ENCODE measurements at regions not wholly inside any gene's neighbourhood (a gene's known extent, or its start where the extent isn't known, plus 50 kb on each side); places are given as distances from the start of the nearest gene placed in this dataset.

DNA sequence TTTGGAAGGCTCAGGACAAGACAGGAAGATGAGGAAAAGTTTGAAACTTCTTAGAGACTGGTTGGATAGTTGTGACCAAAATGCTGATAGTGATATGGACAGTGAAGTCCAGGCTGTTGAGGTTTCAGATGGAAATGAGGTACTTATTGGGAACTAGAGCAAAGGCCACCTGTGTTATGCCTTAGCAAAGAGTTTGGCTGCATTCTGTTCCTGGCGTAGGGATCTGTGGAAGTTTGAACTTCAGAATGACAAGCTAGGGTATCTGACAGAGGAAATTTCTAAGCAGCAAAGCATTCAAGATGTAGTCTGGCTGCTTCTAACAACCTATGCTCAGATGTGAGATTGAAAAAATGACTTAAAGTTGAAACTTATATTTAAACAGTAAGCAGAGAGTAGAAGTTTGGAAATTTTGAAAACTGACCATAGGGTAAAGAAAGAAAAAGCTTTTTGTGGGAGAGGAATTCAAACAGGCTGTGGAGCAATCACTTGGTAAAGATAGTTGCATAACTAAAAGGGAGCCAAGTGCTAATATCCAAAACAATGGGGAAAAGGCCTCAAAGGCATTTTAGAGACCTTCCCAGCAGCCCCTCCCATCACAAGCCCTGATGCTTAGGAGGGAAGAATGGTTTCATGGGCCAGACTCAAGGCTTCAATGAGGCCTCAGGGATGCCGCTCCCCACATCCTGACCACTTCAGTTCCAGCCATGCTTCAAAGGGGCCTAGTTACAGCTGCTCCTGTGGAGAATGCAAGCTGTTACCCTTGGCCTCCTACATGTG is 415.1 kb downstream of the INHBA start:
- TF ChIP-seq, protein P1, sequence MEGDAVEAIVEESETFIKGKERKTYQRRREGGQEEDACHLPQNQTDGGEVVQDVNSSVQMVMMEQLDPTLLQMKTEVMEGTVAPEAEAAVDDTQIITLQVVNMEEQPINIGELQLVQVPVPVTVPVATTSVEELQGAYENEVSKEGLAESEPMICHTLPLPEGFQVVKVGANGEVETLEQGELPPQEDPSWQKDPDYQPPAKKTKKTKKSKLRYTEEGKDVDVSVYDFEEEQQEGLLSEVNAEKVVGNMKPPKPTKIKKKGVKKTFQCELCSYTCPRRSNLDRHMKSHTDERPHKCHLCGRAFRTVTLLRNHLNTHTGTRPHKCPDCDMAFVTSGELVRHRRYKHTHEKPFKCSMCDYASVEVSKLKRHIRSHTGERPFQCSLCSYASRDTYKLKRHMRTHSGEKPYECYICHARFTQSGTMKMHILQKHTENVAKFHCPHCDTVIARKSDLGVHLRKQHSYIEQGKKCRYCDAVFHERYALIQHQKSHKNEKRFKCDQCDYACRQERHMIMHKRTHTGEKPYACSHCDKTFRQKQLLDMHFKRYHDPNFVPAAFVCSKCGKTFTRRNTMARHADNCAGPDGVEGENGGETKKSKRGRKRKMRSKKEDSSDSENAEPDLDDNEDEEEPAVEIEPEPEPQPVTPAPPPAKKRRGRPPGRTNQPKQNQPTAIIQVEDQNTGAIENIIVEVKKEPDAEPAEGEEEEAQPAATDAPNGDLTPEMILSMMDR (IDR thresholded peaks at IDR 0.05; ENCODE audit: low read length, missing control alignments), result no peak
- DNase-seq (ENCODE audit: low read depth), result peak; percentile 11

GRCh38 chr7:41280491-41280890 is 422.4 kb downstream of the INHBA start:
- no peak for DNase-seq (ENCODE audit: low read depth)
- TF ChIP-seq, protein P1 (IDR thresholded peaks at IDR 0.05; ENCODE audit: low read length, missing control alignments), result no peak
- no peak overlapping the region for H3K4me3 ChIP-seq (replicated peaks; ENCODE audit: low read depth, low read length)

More for the DNA sequence above, 415.1 kb downstream of the INHBA start:
- H3K4me3 ChIP-seq (replicated peaks; ENCODE audit: low read depth, low read length), result no peak overlapping the region

GRCh38 chr7:41277561-41277960 is 425.3 kb downstream of the INHBA start:
- H3K4me3 ChIP-seq (replicated peaks; ENCODE audit: low read depth, low read length), result no peak overlapping the region
- no peak for DNase-seq (ENCODE audit: low read depth)
- TF ChIP-seq, protein P1 (IDR thresholded peaks at IDR 0.05; ENCODE audit: low read length, missing control alignments), result no peak

GRCh38 chr7:41275255-41275654 is 427.6 kb downstream of the INHBA start:
- TF ChIP-seq, protein P1 (IDR thresholded peaks at IDR 0.05; ENCODE audit: low read length, missing control alignments), result no peak
- DNase-seq (ENCODE audit: low read depth), result no peak

GRCh38 chr7:41274179-41274578 is 428.7 kb downstream of the INHBA start:
- TF ChIP-seq, protein P1 (IDR thresholded peaks at IDR 0.05; ENCODE audit: low read length, missing control alignments), result no peak

More at GRCh38 chr7:41275255-41275654, 427.6 kb downstream of the INHBA start:
- no peak overlapping the region for H3K4me3 ChIP-seq (replicated peaks; ENCODE audit: low read depth, low read length)

GRCh38 chr7:41272664-41273063 is 430.2 kb downstream of the INHBA start:
- TF ChIP-seq, protein P1 (IDR thresholded peaks at IDR 0.05; ENCODE audit: low read length, missing control alignments), result no peak
- no peak for DNase-seq (ENCODE audit: low read depth)
- H3K4me3 ChIP-seq (replicated peaks; ENCODE audit: low read depth, low read length), result no peak overlapping the region

More at GRCh38 chr7:41274179-41274578, 428.7 kb downstream of the INHBA start:
- no peak overlapping the region for H3K4me3 ChIP-seq (replicated peaks; ENCODE audit: low read depth, low read length)
- no peak for DNase-seq (ENCODE audit: low read depth)

- H3K4me3 ChIP-seq (replicated peaks; ENCODE audit: low read depth, low read length), result no peak overlapping the region
- TF ChIP-seq, protein P1 (IDR thresholded peaks at IDR 0.05; ENCODE audit: low read length, missing control alignments), result no peak
- no peak for DNase-seq (ENCODE audit: low read depth)
These were observed 434.0 kb downstream of the INHBA start for GRCh38 chr7:41268878-41269277.

All from fibroblast of pulmonary artery (primary cell).